K562 (cell line): ENCODE measurements at regions not wholly inside any gene's neighbourhood (a gene's known extent, or its start where the extent isn't known, plus 50 kb on each side); places are given as distances from the start of the nearest gene placed in this dataset.

Experiments used
- ADNP ChIP-seq: fragments of 200-800 bp; sonication (Bioruptor generic); IDR thresholded peaks from 2 replicates; pipeline ENCODE4 v1.6.1; 2016; ENCODE audit warnings: missing genetic modification characterization, missing compliant biosample characterization
- CTCF ChIP-seq, 3 experiments: IDR thresholded peaks in 2 of 3; conservative IDR thresholded peaks in 1 of 3; 2 replicates each; pipeline ENCODE4 v1.5.1; 2011 to 2012; ENCODE audit warnings: low read length in 3 of 3, mild to moderate bottlenecking in 3 of 3, control low read depth in 2 of 3, improper control_type of control experiment in 1 of 3, inconsistent platforms in 1 of 3, low read depth in 1 of 3, mixed read lengths in 1 of 3, moderate library complexity in 1 of 3; ENCODE audit not compliant: insufficient read depth in 2 of 3
- ETS1 ChIP-seq: conservative IDR thresholded peaks from 2 replicates; pipeline ENCODE4 v1.6.1; 2011; ENCODE audit warnings: low read depth, mild to moderate bottlenecking, low read length; ENCODE audit not compliant: control insufficient read depth
- EZH2 ChIP-seq: IDR thresholded peaks from 2 replicates; pipeline ENCODE4 v1.6.1; 2012; ENCODE audit warnings: low read depth, mild to moderate bottlenecking, inconsistent platforms, low read length, borderline replicate concordance
- FOXM1 ChIP-seq, 2 experiments: fragments of 450-650 bp in 1 of 2; sonication (generic) in 1 of 2; formaldehyde crosslinking in 1 of 2; IDR thresholded peaks; 2 replicates each; pipeline versions ENCODE4 v1.6.1 to v1.9.0; 2017 to 2022; ENCODE audit warnings: low read depth in 2 of 2, mild to moderate bottlenecking in 2 of 2, missing genetic modification reagents in 1 of 2, moderate library complexity in 1 of 2
- GABPA ChIP-seq: fragments of 200-800 bp; sonication (Bioruptor generic); conservative IDR thresholded peaks from 2 replicates; pipeline ENCODE4 v1.6.1; 2016; ENCODE audit warnings: low read depth, missing genetic modification characterization, missing compliant biosample characterization
- KLF6 ChIP-seq: fragments of 250-450 bp; sonication (Bioruptor Pico); IDR thresholded peaks from 2 replicates; pipeline ENCODE4 v1.4.0; 2020; ENCODE audit warnings: mild to moderate bottlenecking, moderate library complexity, borderline replicate concordance
- MYC ChIP-seq, 2 experiments: fragments of 250-450 bp in 1 of 2; sonication (Bioruptor Pico) in 1 of 2; IDR thresholded peaks; 2 replicates each; pipeline versions ENCODE4 v1.5.1 to v1.6.1; 2012 to 2021; ENCODE audit warnings: low read depth in 2 of 2, borderline replicate concordance in 1 of 2, improper control_type of control experiment in 1 of 2, low read length in 1 of 2, mild to moderate bottlenecking in 1 of 2, moderate library complexity in 1 of 2
- SAFB2 ChIP-seq: fragments of 200-400 bp; formaldehyde crosslinking; IDR thresholded peaks from 2 replicates; pipeline ENCODE4 v1.6.1; 2018; ENCODE audit warnings: borderline replicate concordance, low read length, low read depth, moderate library complexity; ENCODE audit not compliant: severe bottlenecking
- SMC3 ChIP-seq: conservative IDR thresholded peaks from 2 replicates; pipeline ENCODE4 v1.6.1; 2011; ENCODE audit warnings: low read depth, low read length, improper control_type of control experiment; ENCODE audit not compliant: insufficient read depth
- ZNF512 ChIP-seq: IDR thresholded peaks from 2 replicates; pipeline ENCODE4 v1.6.1; 2016; ENCODE audit warnings: missing genetic modification characterization, missing compliant biosample characterization

- TF ChIP-seq GABPA (no peak), ETS1 (no peak), ZNF512 (no peak), KLF6 (CRISPR knock-in tag) (no peak), CTCF (IDR thresholded peaks at IDR 0.05 in 2 of 3, conservative IDR thresholded peaks at IDR 0.05 in 1 of 3; ENCODE audit: insufficient read depth in 2 of 3, low read depth in 1 of 3, low read length in 3 of 3) (no peak), SMC3 (no peak), ADNP (no peak), MYC (IDR thresholded peaks at IDR 0.05; ENCODE audit: low read depth, low read length) (no peak), MYC (CRISPR knock-in tag; IDR thresholded peaks at IDR 0.05; ENCODE audit: borderline replicate concordance, low read depth) (no peak), EZH2 (no peak), FOXM1 (IDR thresholded peaks at IDR 0.05; ENCODE audit: low read depth) (no peak), FOXM1 (CRISPR knock-in tag; IDR thresholded peaks at IDR 0.05; ENCODE audit: low read depth) (no peak), SAFB2 (no peak)
Measured at GRCh38 chr15:29962407-29962806, 120.3 kb upstream of the GOLGA8J start.
